ENCODE measurements at regions not wholly inside any gene's neighbourhood (a gene's known extent, or its start where the extent isn't known, plus 50 kb on each side); places are given as distances from the start of the nearest gene placed in this dataset.

GRCh38 chr6:125498606-125499005 lies 196.8 kb upstream of the HDDC2 start:
- Histone ChIP-seq H3K4me3 (ENCODE audit: low read depth in 2 of 2, low read length in 1 of 2) (no peak overlapping the region), H3K4me1 (ENCODE audit: control insufficient read depth in 1 of 2, insufficient read depth in 2 of 2, low read depth in 1 of 2, low read length in 1 of 2) (no peaks in the 10 kb centered on the region), H2AFZ (ENCODE audit: low read depth) (no peak overlapping the region), H3K9me2 (no peaks in the 10 kb centered on the region), H3K9ac (no peak overlapping the region), H3K36me3 (replicated peaks in 1 of 2; ENCODE audit: control insufficient read depth in 1 of 2, insufficient read depth in 2 of 2, low read length in 1 of 2) (no peaks in the 10 kb centered on the region), H3K4me2 (no peak overlapping the region), H4K20me1 (ENCODE audit: insufficient read depth) (no peaks in the 10 kb centered on the region), H3K27me3 (ENCODE audit: insufficient read depth) (no peaks in the 10 kb centered on the region), H3F3A (replicated peaks; ENCODE audit: insufficient read depth) (no peaks in the 10 kb centered on the region), H3K9me3 (no peaks in the 10 kb centered on the region), H3K79me2 (ENCODE audit: insufficient read depth) (no peaks in the 10 kb centered on the region), H3K27ac (ENCODE audit: low read depth in 2 of 2, low read length in 1 of 2) (no peak overlapping the region)
- WGBS (ENCODE audit: low lambda C conversion rate), result 6% methylated on average over 3 of the region's 3 CpGs
- ChIA-PET CTCF (no interaction called here), POLR2A (no interaction called here)
- no peak for DNase-seq
- TF ChIP-seq GATA2 (CRISPR knock-in tag; IDR thresholded peaks at IDR 0.05), result no peak

GRCh38 chr6:125499535-125499934 lies 197.8 kb upstream of the HDDC2 start:
- H2AFZ ChIP-seq (ENCODE audit: low read depth), result no peak overlapping the region
- no peak overlapping the region for H3K4me3 ChIP-seq (ENCODE audit: low read depth in 2 of 2, low read length in 1 of 2)
- H3K79me2 ChIP-seq (ENCODE audit: insufficient read depth), result no peaks in the 10 kb centered on the region
- H3K9me2 ChIP-seq, result no peaks in the 10 kb centered on the region
- H3K4me1 ChIP-seq (ENCODE audit: control insufficient read depth in 1 of 2, insufficient read depth in 2 of 2, low read depth in 1 of 2, low read length in 1 of 2), result no peaks in the 10 kb centered on the region
- no peaks in the 10 kb centered on the region for H3K27me3 ChIP-seq (ENCODE audit: insufficient read depth)
- TF ChIP-seq TCF12 (IDR thresholded peaks at IDR 0.05), result no peak
- TF ChIP-seq TAF1 (IDR thresholded peaks at IDR 0.05; ENCODE audit: borderline replicate concordance, low read depth, low read length), result no peak
- TF ChIP-seq NRF1 (IDR thresholded peaks at IDR 0.05; ENCODE audit: low read depth, low read length), result no peak
- TF ChIP-seq RAD21 (IDR thresholded peaks at IDR 0.05; ENCODE audit: low read length), result no peak
- TF ChIP-seq FOSL2 (IDR thresholded peaks at IDR 0.05; ENCODE audit: borderline replicate concordance, low read depth), result no peak
- no peak for TF ChIP-seq ELF1 (IDR thresholded peaks at IDR 0.05)
- TF ChIP-seq ZBTB33 (IDR thresholded peaks at IDR 0.05; ENCODE audit: borderline replicate concordance, low read depth), result no peak
- no peak for TF ChIP-seq REST (IDR thresholded peaks at IDR 0.05; ENCODE audit: low read depth, low read length)
- no peak for TF ChIP-seq RFX5 (IDR thresholded peaks at IDR 0.05; ENCODE audit: low read length)
- no peaks in the 10 kb centered on the region for H3K36me3 ChIP-seq (replicated peaks in 1 of 2; ENCODE audit: control insufficient read depth in 1 of 2, insufficient read depth in 2 of 2, low read length in 1 of 2)
- DNase-seq, result no peak
- POLR2A ChIA-PET, result no interaction called here
- CTCF ChIA-PET, result no interaction called here
- no peaks in the 10 kb centered on the region for H3F3A ChIP-seq (replicated peaks; ENCODE audit: insufficient read depth)
- H3K9me3 ChIP-seq, result no peaks in the 10 kb centered on the region
- no peaks in the 10 kb centered on the region for H4K20me1 ChIP-seq (ENCODE audit: insufficient read depth)
- no peak overlapping the region for H3K9ac ChIP-seq
- H3K27ac ChIP-seq (ENCODE audit: low read depth in 2 of 2, low read length in 1 of 2), result no peak overlapping the region
- no peak overlapping the region for H3K4me2 ChIP-seq
